GM12878 (cell line): ENCODE measurements at regions not wholly inside any gene's neighbourhood (a gene's known extent, or its start where the extent isn't known, plus 50 kb on each side); places are given as distances from the start of the nearest gene placed in this dataset.

Experiments used
- ATAC-seq: fragments of 200-7000 bp; cut with Tn5 transposase; 3 replicates; pipeline ENCODE4 v1.9.1; 2020; ENCODE audit warnings: mild to moderate bottlenecking, moderate library complexity
- BruUV-seq: library from RNA; stranded (reverse); fragments of 400-500 nt; replicated peaks from 2 replicates; lab custom pipeline; 2021; lab: Mats Ljungman, UMichigan
- CTCF ChIA-PET: fragments of 300-600 bp; sonication (Branson Sonifier 250); formaldehyde crosslinking; extraction: SDS; loops from one replicate; lab custom pipeline; 2021; ENCODE audit warnings: inconsistent platforms; lab: Yijun Ruan, JAX
- POLR2A ChIA-PET: fragments of 350-600 bp; formaldehyde crosslinking; extraction: SDS; loops from one replicate; lab custom pipeline; 2021; ENCODE audit warnings: inconsistent platforms; lab: Charles Lee
- RAD21 ChIA-PET: fragments of 300-600 bp; sonication (Branson Sonifier 250); formaldehyde crosslinking; loops from one replicate; lab custom pipeline; 2023; ENCODE audit warnings: antibody characterized with exemption; ENCODE audit not compliant: unreplicated experiment; lab: Charles Lee
- SMC1A ChIA-PET: fragments of 300-600 bp; sonication (Branson Sonifier 250); formaldehyde crosslinking; loops from one replicate; lab custom pipeline; 2023; ENCODE audit not compliant: unreplicated experiment, uncharacterized antibody; lab: Charles Lee
- DNase-seq: peaks from one replicate; pipeline ENCODE4 v3.0.0-alpha.2; 2011; ENCODE audit warnings: low read depth, low spot score
- FAIRE-seq: peaks from 3 replicates; lab custom pipeline; 2011; peaks lifted over from hg19 to GRCh38; lab: Jason Lieb, UNC
- H2AFZ ChIP-seq: 2 replicates; pipeline ENCODE4 v1.6.0; 2011; ENCODE audit warnings: low read depth, low read length, control low read depth; ENCODE audit not compliant: control insufficient read depth
- H3K27ac ChIP-seq: 2 replicates; pipeline ENCODE4 v1.5.1; 2011; ENCODE audit warnings: control low read depth; ENCODE audit not compliant: control insufficient read depth, insufficient read depth
- H3K27me3 ChIP-seq, 2 experiments: replicated peaks in 1 of 2; 2 replicates each; pipeline versions ENCODE4 v1.6.0 to v1.6.1; 2011; ENCODE audit warnings: low read length in 1 of 2; ENCODE audit not compliant: control insufficient read depth in 2 of 2, insufficient read depth in 2 of 2
- H3K36me3 ChIP-seq, 2 experiments: 2 replicates each; pipeline ENCODE4 v1.5.1; 2011; ENCODE audit warnings: low read length in 1 of 2; ENCODE audit not compliant: control insufficient read depth in 2 of 2, insufficient read depth in 2 of 2
- H3K4me1 ChIP-seq: 2 replicates; pipeline ENCODE4 v1.6.1; 2011; ENCODE audit warnings: mild to moderate bottlenecking, low read length, moderate library complexity, mixed read lengths; ENCODE audit not compliant: control insufficient read depth, insufficient read depth
- H3K4me2 ChIP-seq: 2 replicates; pipeline ENCODE4 v1.6.0; 2011; ENCODE audit warnings: control low read depth; ENCODE audit not compliant: control insufficient read depth, insufficient read depth
- H3K4me3 ChIP-seq: fragments of 200-600 bp; sonication (generic); 2 replicates; pipeline ENCODE4 v1.5.1; 2016
- H3K79me2 ChIP-seq: 2 replicates; pipeline ENCODE4 v1.6.0; 2011; ENCODE audit warnings: low read length; ENCODE audit not compliant: control insufficient read depth, insufficient read depth
- H3K9ac ChIP-seq: 2 replicates; pipeline ENCODE4 v1.8.0; 2011; ENCODE audit warnings: low read length, control low read depth, mixed read lengths; ENCODE audit not compliant: control insufficient read depth, insufficient read depth
- H3K9me3 ChIP-seq: replicated peaks from 3 replicates; pipeline ENCODE4 v1.5.1; 2011; ENCODE audit warnings: mild to moderate bottlenecking, low read length; ENCODE audit not compliant: control insufficient read depth, insufficient read depth
- H4K20me1 ChIP-seq: 2 replicates; pipeline ENCODE4 v1.6.0; 2011; ENCODE audit not compliant: control insufficient read depth, insufficient read depth
- BACH1 ChIP-seq: fragments of 450-650 bp; IDR thresholded peaks from 2 replicates; pipeline ENCODE4 v1.6.1; 2017; ENCODE audit warnings: mild to moderate bottlenecking, borderline replicate concordance
- BHLHE40 ChIP-seq, 2 experiments: fragments of 450-650 bp in 1 of 2; IDR thresholded peaks; 2 replicates each; pipeline ENCODE4 v1.6.1; 2011 to 2017; ENCODE audit warnings: low read depth in 2 of 2, borderline replicate concordance in 1 of 2, improper control_type of control experiment in 1 of 2, low read length in 1 of 2, mild to moderate bottlenecking in 1 of 2
- CEBPB ChIP-seq, 2 experiments: fragments of 150-350 bp in 1 of 2; IDR thresholded peaks; 2 replicates each; pipeline ENCODE4 v1.6.1; 2012 to 2014; ENCODE audit warnings: low read depth in 2 of 2, low read length in 2 of 2, borderline replicate concordance in 1 of 2, inconsistent platforms in 1 of 2
- EGR1 ChIP-seq, 2 experiments: IDR thresholded peaks; 1 replicate in 1 of 2; 2 replicates in 1 of 2; pipeline ENCODE4 v1.6.1; 2011 to 2012; ENCODE audit warnings: low read depth in 2 of 2, low read length in 2 of 2, borderline replicate concordance in 1 of 2, mild to moderate bottlenecking in 1 of 2, moderate library complexity in 1 of 2
- HSF1 ChIP-seq: fragments of 150-350 bp; IDR thresholded peaks from 2 replicates; pipeline ENCODE4 v1.6.1; 2014; ENCODE audit warnings: mild to moderate bottlenecking, low read depth, low read length
- IKZF2 ChIP-seq, 2 experiments: fragments of 450-650 bp; IDR thresholded peaks; 2 replicates each; pipeline ENCODE4 v1.6.1; 2017; ENCODE audit warnings: mild to moderate bottlenecking in 2 of 2, moderate library complexity in 2 of 2
- IRF4 ChIP-seq: IDR thresholded peaks from 2 replicates; pipeline ENCODE4 v1.6.1; 2011; ENCODE audit warnings: low read depth, low read length
- KLF5 ChIP-seq: fragments of 450-650 bp; IDR thresholded peaks from 2 replicates; pipeline ENCODE4 v1.6.1; 2014; ENCODE audit warnings: mild to moderate bottlenecking; ENCODE audit not compliant: partially characterized antibody
- NFYB ChIP-seq: IDR thresholded peaks from 2 replicates; pipeline ENCODE4 v1.6.1; 2011; ENCODE audit warnings: low read depth, mild to moderate bottlenecking, low read length, improper control_type of control experiment, moderate library complexity; ENCODE audit not compliant: insufficient read depth
- NRF1 ChIP-seq: conservative IDR thresholded peaks from 2 replicates; pipeline ENCODE4 v1.6.1; 2011; ENCODE audit warnings: mild to moderate bottlenecking, low read depth, low read length, improper control_type of control experiment
- TCF12 ChIP-seq: IDR thresholded peaks from 2 replicates; pipeline ENCODE4 v1.6.1; 2011; ENCODE audit warnings: low read depth, mild to moderate bottlenecking, low read length
- WRNIP1 ChIP-seq: IDR thresholded peaks from 2 replicates; pipeline ENCODE4 v1.6.1; 2011; ENCODE audit warnings: low read depth, low read length, improper control_type of control experiment, borderline replicate concordance
- ZNF207 ChIP-seq: fragments of 450-650 bp; IDR thresholded peaks from 2 replicates; pipeline ENCODE4 v1.6.1; 2014; ENCODE audit warnings: antibody characterized with exemption, mild to moderate bottlenecking, borderline replicate concordance
- ZZZ3 ChIP-seq: IDR thresholded peaks from 2 replicates; pipeline ENCODE4 v1.6.1; 2011; ENCODE audit warnings: low read depth; ENCODE audit not compliant: control insufficient read depth, insufficient read length
- WGBS: methylation state at CpG from one replicate; pipeline ENCODE4 v1.1.6; 2016; ENCODE audit warnings: low lambda C conversion rate; ENCODE audit not compliant: insufficient replicate concordance, insufficient coverage; ENCODE audit errors: missing lambda C conversion rate; 5-methylcytosine and 5-hydroxymethylcytosine counted together
- in situ Hi-C: fragments of 300-500 bp; cut with MboI; formaldehyde crosslinking; loops from 9 replicates; pipeline ENCODE4 v1.14.3; 2018; ENCODE audit warnings: mixed read lengths
- intact Hi-C: fragments of 100-400 bp; cut with micrococcal nuclease; formaldehyde crosslinking; loops from one replicate; pipeline ENCODE4 v1.14.2; 2022; ENCODE audit not compliant: unreplicated experiment
- TF ChIP-seq, protein P1 (sequence below): IDR thresholded peaks from 2 replicates; pipeline ENCODE4 v1.6.1; 2012; ENCODE audit warnings: improper control_type of control experiment, low read depth, low read length; ENCODE audit not compliant: insufficient replicate concordance
- TF ChIP-seq, protein P2 (sequence below): fragments of 450-650 bp; IDR thresholded peaks from 2 replicates; pipeline ENCODE4 v1.6.1; 2016; ENCODE audit warnings: mild to moderate bottlenecking

DNA sequence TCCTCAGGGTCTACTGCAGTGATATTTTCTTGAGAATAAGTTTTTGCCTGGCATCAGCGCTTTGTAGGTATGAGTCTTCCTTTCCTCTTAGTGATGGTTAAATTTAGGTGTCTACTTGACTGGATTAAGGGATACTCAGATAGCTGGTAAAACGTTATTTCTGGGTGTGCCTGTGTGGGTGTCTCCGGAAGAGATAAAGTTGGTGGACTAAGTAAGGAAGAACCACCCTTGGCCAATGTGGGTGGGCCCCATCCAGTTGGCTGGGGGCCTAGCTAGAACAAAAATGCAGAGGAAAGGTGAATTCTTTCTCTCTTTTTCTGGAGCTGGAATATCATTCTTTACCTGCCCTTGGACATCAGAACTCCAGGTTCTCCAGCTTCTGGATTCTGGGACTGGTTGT is 138.8 kb downstream of the ADCYAP1R1 start:
- Histone ChIP-seq H3K4me1 (no peaks in the 10 kb centered on the region), H3K4me2 (no peak overlapping the region), H3K27ac (no peak overlapping the region), H3K4me3 (no peak overlapping the region), H3K9ac (no peak overlapping the region), H3K36me3 (no peaks in the 10 kb centered on the region), H2AFZ (no peak overlapping the region), H3K9me3 (no peaks in the 10 kb centered on the region), H3K27me3 (no peaks in the 10 kb centered on the region), H4K20me1 (no peaks in the 10 kb centered on the region), H3K79me2 (no peaks in the 10 kb centered on the region)
- WGBS, result 36% methylated on average over 3 of the region's 3 CpGs
- DNase-seq (no peak), ATAC-seq (no peak), FAIRE-seq (no peak)
- BruUV-seq, result no TSS peak
- intact Hi-C loops, result no loop called here
- no peak for TF ChIP-seq IRF4
- no peak for TF ChIP-seq ZZZ3
- no peak for TF ChIP-seq BACH1
- TF ChIP-seq HSF1, result no peak
- no peak for TF ChIP-seq KLF5
- no peak for TF ChIP-seq ZNF207
- TF ChIP-seq TCF12, result no peak
- no peak for TF ChIP-seq EGR1 (IDR thresholded peaks at IDR 0.05; ENCODE audit: borderline replicate concordance in 1 of 2, low read depth in 2 of 2, low read length in 2 of 2)
- TF ChIP-seq NFYB, result no peak
- no peak for TF ChIP-seq WRNIP1
- TF ChIP-seq, protein P1, sequence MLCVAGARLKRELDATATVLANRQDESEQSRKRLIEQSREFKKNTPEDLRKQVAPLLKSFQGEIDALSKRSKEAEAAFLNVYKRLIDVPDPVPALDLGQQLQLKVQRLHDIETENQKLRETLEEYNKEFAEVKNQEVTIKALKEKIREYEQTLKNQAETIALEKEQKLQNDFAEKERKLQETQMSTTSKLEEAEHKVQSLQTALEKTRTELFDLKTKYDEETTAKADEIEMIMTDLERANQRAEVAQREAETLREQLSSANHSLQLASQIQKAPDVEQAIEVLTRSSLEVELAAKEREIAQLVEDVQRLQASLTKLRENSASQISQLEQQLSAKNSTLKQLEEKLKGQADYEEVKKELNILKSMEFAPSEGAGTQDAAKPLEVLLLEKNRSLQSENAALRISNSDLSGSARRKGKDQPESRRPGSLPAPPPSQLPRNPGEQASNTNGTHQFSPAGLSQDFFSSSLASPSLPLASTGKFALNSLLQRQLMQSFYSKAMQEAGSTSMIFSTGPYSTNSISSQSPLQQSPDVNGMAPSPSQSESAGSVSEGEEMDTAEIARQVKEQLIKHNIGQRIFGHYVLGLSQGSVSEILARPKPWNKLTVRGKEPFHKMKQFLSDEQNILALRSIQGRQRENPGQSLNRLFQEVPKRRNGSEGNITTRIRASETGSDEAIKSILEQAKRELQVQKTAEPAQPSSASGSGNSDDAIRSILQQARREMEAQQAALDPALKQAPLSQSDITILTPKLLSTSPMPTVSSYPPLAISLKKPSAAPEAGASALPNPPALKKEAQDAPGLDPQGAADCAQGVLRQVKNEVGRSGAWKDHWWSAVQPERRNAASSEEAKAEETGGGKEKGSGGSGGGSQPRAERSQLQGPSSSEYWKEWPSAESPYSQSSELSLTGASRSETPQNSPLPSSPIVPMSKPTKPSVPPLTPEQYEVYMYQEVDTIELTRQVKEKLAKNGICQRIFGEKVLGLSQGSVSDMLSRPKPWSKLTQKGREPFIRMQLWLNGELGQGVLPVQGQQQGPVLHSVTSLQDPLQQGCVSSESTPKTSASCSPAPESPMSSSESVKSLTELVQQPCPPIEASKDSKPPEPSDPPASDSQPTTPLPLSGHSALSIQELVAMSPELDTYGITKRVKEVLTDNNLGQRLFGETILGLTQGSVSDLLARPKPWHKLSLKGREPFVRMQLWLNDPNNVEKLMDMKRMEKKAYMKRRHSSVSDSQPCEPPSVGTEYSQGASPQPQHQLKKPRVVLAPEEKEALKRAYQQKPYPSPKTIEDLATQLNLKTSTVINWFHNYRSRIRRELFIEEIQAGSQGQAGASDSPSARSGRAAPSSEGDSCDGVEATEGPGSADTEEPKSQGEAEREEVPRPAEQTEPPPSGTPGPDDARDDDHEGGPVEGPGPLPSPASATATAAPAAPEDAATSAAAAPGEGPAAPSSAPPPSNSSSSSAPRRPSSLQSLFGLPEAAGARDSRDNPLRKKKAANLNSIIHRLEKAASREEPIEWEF, result no peak
- no peak for TF ChIP-seq IKZF2 (IDR thresholded peaks at IDR 0.05)
- TF ChIP-seq, protein P2, sequence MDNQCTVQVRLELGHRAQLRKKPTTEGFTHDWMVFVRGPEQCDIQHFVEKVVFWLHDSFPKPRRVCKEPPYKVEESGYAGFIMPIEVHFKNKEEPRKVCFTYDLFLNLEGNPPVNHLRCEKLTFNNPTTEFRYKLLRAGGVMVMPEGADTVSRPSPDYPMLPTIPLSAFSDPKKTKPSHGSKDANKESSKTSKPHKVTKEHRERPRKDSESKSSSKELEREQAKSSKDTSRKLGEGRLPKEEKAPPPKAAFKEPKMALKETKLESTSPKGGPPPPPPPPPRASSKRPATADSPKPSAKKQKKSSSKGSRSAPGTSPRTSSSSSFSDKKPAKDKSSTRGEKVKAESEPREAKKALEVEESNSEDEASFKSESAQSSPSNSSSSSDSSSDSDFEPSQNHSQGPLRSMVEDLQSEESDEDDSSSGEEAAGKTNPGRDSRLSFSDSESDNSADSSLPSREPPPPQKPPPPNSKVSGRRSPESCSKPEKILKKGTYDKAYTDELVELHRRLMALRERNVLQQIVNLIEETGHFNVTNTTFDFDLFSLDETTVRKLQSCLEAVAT, result no peak
- TF ChIP-seq NRF1, result no peak
- TF ChIP-seq BHLHE40 (IDR thresholded peaks at IDR 0.05; ENCODE audit: borderline replicate concordance in 1 of 2, low read depth in 2 of 2, low read length in 1 of 2), result no peak
- TF ChIP-seq CEBPB (IDR thresholded peaks at IDR 0.05; ENCODE audit: borderline replicate concordance in 1 of 2, low read depth in 2 of 2, low read length in 2 of 2), result no peak
- RAD21 ChIA-PET, result no interaction called here
- CTCF ChIA-PET, result no interaction called here
- SMC1A ChIA-PET, result no interaction called here
- POLR2A ChIA-PET, result no interaction called here
- in situ Hi-C loops, result no loop called here
